LNCAP (cell line): ENCODE measurements at regions not wholly inside any gene's neighbourhood (a gene's known extent, or its start where the extent isn't known, plus 50 kb on each side); places are given as distances from the start of the nearest gene placed in this dataset.

ENCODE experiments used
- TF ChIP-seq, protein P1 (sequence below): fragments of 450-650 bp; IDR thresholded peaks from 2 replicates; pipeline ENCODE4 v1.5.1; 2017; ENCODE audit warnings: mild to moderate bottlenecking

DNA sequence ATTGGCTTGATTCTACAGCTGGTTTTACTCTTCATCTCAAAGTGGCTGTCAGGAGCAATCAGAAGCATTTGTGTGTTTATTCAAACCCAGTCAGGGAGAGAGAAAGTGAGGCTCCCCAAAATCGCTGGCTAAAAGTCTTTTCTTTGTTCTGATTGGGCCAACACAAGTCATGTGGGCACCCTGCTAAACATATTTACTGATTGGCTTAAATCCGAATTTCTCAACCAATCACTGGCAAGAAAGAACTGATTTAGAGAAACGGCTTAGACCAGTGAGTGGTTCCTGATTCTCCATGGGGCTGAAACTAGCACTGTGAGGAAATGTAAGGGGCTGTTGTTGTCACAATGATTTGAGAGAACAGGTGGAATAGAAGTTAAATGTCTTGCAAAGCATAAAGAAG is 98.9 kb upstream of the PDZRN3 start:
- TF ChIP-seq, protein P1, sequence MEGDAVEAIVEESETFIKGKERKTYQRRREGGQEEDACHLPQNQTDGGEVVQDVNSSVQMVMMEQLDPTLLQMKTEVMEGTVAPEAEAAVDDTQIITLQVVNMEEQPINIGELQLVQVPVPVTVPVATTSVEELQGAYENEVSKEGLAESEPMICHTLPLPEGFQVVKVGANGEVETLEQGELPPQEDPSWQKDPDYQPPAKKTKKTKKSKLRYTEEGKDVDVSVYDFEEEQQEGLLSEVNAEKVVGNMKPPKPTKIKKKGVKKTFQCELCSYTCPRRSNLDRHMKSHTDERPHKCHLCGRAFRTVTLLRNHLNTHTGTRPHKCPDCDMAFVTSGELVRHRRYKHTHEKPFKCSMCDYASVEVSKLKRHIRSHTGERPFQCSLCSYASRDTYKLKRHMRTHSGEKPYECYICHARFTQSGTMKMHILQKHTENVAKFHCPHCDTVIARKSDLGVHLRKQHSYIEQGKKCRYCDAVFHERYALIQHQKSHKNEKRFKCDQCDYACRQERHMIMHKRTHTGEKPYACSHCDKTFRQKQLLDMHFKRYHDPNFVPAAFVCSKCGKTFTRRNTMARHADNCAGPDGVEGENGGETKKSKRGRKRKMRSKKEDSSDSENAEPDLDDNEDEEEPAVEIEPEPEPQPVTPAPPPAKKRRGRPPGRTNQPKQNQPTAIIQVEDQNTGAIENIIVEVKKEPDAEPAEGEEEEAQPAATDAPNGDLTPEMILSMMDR = no peak

DNA sequence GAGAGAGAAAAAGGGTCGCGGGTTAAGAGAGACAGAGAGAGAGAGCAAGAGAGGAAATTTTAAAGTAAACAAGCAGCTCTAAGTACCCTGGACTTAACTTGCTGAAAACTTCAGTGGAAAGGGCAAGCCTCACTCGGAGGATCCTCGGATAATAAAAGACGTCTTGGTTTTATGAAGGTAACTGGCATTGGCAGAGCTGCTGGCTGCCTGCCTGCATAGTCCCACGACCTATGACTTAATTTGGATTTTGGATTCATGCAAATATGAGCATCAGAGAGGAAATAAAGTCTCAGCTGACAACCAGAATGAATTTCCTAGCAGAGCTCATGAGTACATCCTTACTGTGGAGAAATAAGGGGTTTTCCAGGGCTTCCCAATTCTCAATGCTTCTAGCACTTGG is 95.1 kb upstream of the PDZRN3 start:
- TF ChIP-seq, protein P1 = no peak

DNA sequence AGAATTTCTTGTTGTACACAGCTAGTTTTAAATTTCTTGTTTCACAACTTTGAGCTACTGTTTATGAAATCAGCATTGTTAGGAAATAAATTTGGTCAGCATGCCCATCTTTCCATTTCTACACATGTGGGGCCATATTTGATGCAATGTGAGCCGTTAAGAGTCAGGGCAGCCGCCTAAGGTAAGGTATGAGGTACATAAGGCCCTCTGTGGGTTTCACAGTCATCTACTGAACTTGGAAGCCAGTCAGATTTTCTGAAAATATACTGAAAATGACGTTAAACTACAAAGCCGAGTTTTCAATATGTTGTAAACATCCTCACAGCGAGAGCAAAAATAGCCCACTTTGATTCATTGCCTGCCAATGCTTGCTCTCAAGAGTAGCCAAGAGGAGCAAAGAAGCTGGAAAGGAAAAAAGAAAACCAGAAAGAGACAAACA is 94.7 kb upstream of the PDZRN3 start:
- TF ChIP-seq, protein P1 = no peak

DNA sequence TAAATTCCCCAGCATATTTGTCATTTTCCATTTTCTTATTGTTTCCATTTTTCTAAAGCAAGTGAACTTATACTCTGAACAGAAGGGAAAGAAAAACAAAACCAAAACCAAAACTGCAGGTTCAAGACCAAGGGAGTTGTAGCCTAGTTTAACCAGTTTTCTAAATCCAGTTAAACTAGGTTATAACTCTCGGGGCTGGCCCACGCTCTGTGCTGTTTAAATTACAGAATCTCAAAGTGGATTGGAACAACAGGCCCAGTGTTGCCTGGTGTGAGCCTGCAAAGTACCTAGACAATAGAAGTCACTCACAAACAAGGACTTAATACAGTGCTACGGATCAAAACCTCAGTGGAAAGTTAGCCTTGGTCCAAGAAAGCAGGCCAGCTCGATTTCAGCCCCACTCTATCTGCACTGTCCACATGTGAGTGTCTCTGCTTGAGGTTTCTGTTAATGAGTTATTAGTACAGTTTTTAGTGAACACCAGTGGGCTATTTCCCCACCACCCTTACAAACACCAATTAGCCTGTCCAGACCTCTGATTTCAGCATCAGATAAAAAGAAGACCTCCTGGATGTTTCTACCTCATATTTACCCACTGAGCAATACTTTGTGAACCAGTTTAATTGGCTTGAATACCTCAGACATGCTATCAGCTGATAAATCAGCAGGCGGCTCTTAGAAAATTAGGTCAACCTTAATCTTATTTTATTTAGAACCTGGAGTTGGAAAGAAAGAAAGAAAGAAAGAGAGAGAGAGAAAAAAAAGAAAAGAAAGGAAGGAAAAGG is 93.8 kb upstream of the PDZRN3 start:
- TF ChIP-seq, protein P1 = no peak

DNA sequence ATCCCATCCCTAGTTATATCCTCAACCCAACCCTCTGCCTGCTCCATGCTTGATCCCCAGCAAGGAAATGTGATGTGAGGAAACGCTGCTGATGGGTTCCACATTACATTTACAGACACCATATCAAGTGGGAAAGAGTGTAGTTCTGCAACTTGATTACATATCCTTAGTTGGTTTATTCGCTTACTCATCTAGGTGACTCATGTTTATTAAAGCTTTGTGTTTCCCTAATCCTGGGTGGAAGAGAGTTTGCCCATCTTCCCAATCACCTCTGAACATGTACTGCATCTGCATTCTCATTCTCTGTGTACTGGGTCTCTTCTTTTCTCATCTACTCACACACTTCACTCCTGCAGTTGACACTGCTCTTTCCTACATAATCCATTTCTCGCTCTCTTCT is 91.7 kb upstream of the PDZRN3 start:
- TF ChIP-seq, protein P1 = no peak

DNA sequence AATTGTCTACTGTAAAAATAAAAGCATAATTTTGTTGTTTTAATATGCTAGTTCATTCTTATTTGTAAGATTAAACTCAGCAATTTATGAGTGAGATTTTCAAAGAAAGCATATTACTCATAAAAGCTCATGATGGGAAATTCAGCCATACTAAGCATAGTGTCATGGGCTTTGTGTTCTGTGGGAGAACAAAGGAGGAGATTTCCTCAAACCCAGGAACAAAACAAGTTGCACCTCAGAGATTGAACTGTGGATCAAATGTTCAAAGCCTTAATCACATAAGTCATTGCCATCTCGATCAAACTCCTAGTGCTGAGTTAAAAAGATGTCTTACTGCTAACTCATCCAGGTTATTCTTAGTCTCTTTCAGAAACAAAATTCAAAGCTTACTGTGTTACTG is 85.6 kb upstream of the PDZRN3 start:
- TF ChIP-seq, protein P1 = no peak

DNA sequence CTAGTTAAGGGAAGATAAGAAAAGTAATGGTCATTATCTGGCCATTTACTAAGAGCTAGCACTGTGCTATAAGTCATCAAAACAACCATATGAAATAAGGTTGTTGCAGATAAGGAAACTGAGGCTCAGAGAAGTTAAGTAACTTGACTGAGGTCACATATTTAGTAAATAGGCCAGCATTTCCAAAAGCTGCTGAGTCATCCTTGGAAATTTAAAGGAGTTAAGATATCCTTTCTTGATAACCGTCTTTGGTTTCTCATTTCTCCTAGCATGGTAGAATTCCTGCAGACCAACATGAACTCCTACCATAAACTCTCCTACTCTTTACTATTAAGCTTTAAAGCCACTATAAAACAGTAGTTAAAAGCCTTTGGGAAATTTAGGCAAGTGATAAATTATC is 85.0 kb upstream of the PDZRN3 start:
- TF ChIP-seq, protein P1 = no peak

DNA sequence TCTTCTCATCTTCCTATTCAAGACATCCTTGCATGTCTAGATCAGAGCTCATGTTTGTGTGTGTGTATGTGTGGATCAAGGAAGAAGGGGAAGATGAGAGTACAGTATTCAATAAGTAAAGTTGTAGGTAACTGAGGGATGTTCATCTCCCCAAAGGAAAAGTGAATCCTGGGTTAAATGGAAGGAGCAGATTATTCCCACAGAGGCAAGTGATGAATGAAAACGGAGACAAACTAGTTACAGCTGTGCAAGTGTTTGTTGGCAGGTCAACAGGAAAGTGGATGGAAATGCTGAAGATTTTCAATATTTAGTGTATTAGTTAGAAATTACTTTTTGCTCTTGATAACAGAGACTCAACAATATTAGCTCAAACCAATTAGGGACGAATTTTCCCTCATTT is 84.2 kb upstream of the PDZRN3 start:
- TF ChIP-seq, protein P1 = no peak
